ENCODE measurements at regions not wholly inside any gene's neighbourhood (a gene's known extent, or its start where the extent isn't known, plus 50 kb on each side); places are given as distances from the start of the nearest gene placed in this dataset.

DNA sequence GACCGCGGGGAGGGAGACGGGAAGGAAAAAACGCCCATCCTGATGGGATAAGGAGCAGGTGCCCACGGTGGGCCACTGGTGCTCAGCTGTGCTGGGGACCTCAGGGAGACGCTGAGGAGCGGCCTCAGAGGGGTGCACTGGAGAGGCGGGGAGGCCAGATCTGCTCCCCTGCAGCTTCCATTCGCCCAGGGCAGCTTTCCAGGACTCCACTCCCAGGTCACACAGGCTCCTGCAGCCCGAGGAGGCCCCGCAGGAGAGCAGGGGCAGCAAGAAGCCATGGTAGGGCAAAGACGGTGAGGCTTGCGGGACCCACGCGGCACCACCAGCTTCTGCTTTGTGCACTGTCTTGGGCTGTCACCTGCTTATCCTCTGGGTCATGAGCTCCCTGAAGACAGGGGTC lies 82.5 kb upstream of the SULF2 start:
- TF ChIP-seq POLR2A (IDR thresholded peaks at IDR 0.05) = no peak
- TF ChIP-seq, protein P1, sequence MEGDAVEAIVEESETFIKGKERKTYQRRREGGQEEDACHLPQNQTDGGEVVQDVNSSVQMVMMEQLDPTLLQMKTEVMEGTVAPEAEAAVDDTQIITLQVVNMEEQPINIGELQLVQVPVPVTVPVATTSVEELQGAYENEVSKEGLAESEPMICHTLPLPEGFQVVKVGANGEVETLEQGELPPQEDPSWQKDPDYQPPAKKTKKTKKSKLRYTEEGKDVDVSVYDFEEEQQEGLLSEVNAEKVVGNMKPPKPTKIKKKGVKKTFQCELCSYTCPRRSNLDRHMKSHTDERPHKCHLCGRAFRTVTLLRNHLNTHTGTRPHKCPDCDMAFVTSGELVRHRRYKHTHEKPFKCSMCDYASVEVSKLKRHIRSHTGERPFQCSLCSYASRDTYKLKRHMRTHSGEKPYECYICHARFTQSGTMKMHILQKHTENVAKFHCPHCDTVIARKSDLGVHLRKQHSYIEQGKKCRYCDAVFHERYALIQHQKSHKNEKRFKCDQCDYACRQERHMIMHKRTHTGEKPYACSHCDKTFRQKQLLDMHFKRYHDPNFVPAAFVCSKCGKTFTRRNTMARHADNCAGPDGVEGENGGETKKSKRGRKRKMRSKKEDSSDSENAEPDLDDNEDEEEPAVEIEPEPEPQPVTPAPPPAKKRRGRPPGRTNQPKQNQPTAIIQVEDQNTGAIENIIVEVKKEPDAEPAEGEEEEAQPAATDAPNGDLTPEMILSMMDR (IDR thresholded peaks at IDR 0.05) = no peak
